ENCODE measurements at regions not wholly inside any gene's neighbourhood (a gene's known extent, or its start where the extent isn't known, plus 50 kb on each side); places are given as distances from the start of the nearest gene placed in this dataset.

DNA sequence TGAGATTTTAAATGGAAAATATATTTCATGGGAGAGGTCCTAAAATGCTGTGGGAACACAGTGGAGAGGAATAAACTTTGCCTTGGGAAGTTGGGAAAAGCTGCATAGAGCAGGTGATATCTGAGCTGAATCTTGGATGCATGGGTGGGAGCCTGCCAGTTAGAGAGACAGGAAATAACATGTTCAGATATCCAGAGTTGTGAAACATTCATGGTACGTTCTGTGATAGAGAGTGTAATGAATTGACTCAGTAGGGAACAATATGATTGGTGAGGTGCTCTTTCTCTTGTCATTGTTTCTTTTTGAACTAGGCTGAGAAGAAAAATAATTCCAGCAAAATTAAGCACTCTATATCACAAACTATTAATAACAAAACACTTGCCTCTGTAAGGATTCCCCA, 72.8 kb downstream of the RPS12 start:
- H3K4me2 ChIP-seq (ENCODE audit: insufficient read depth, insufficient read length, low read length) = no peak overlapping the region
- H3K27ac Mint-ChIP-seq = no peak overlapping the region
- no peaks in the 10 kb centered on the region for H3K79me2 ChIP-seq (ENCODE audit: insufficient read depth, low read length)
- no peak overlapping the region for H2AFZ ChIP-seq (ENCODE audit: low read length)
- H3K4ac ChIP-seq (ENCODE audit: low read depth, low read length) = no peak overlapping the region
- H3K4me1 ChIP-seq (ENCODE audit: insufficient read depth, low read length) = no peaks in the 10 kb centered on the region
- H2BK15ac ChIP-seq (ENCODE audit: low read depth, low read length) = no peak overlapping the region
- no peak overlapping the region for H3K27ac ChIP-seq (ENCODE audit: insufficient read length, low read depth, low read length)
- no peak overlapping the region for H3K18ac ChIP-seq (ENCODE audit: insufficient read length, low read depth, low read length)
- H3K23me2 ChIP-seq (ENCODE audit: insufficient read length, low read depth, low read length, poor library complexity, severe bottlenecking) = no peaks in the 10 kb centered on the region
- peaks cover 0 to 2% of the 10 kb centered on the region in 2 experiments; a peak in 1 of 5 replicates for H3K9me3 Mint-ChIP-seq
- TF ChIP-seq, protein P1, sequence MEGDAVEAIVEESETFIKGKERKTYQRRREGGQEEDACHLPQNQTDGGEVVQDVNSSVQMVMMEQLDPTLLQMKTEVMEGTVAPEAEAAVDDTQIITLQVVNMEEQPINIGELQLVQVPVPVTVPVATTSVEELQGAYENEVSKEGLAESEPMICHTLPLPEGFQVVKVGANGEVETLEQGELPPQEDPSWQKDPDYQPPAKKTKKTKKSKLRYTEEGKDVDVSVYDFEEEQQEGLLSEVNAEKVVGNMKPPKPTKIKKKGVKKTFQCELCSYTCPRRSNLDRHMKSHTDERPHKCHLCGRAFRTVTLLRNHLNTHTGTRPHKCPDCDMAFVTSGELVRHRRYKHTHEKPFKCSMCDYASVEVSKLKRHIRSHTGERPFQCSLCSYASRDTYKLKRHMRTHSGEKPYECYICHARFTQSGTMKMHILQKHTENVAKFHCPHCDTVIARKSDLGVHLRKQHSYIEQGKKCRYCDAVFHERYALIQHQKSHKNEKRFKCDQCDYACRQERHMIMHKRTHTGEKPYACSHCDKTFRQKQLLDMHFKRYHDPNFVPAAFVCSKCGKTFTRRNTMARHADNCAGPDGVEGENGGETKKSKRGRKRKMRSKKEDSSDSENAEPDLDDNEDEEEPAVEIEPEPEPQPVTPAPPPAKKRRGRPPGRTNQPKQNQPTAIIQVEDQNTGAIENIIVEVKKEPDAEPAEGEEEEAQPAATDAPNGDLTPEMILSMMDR (conservative IDR thresholded peaks at IDR 0.05) = no peak
- H2BK20ac ChIP-seq (ENCODE audit: low read depth, low read length, poor library complexity, severe bottlenecking) = no peak overlapping the region
- no peak overlapping the region for H3T11ph ChIP-seq (ENCODE audit: low read length)
- DNase-seq = no peak
- no peak overlapping the region for H3K4me3 Mint-ChIP-seq
- H2BK5ac ChIP-seq (ENCODE audit: insufficient read length, low read length) = no peak overlapping the region
- no CpG with 5 or more reads among the region's 1 CpG for WGBS (ENCODE audit: extremely low coverage, insufficient read length, low lambda C conversion rate)
- no peak overlapping the region for H4K8ac ChIP-seq (replicated peaks; ENCODE audit: insufficient read length, low read depth, low read length)
- H2BK12ac ChIP-seq (ENCODE audit: insufficient read length, low read depth, low read length) = no peak overlapping the region
- H3K4me1 Mint-ChIP-seq = peaks cover 0 to 6% of the 10 kb centered on the region in 2 experiments; a peak in 1 of 4 replicates
- H3K23ac ChIP-seq (ENCODE audit: insufficient read length, low read depth, low read length) = no peak overlapping the region
- H2AK5ac ChIP-seq (ENCODE audit: insufficient read length, low read length) = no peak overlapping the region
- no peaks in the 10 kb centered on the region for H3K79me1 ChIP-seq (ENCODE audit: insufficient read depth, low read depth, low read length, poor library complexity, severe bottlenecking)
- no peak overlapping the region for H2BK120ac ChIP-seq (ENCODE audit: low read depth, low read length, poor library complexity, severe bottlenecking)
- no peak overlapping the region for H3K56ac ChIP-seq (ENCODE audit: insufficient read length, low read depth, low read length)
- no peaks in the 10 kb centered on the region for H3K27me3 Mint-ChIP-seq (ENCODE audit: low read depth)
- H3K14ac ChIP-seq (ENCODE audit: insufficient read depth, low read length) = no peak overlapping the region
- no peak overlapping the region for H4K5ac ChIP-seq (ENCODE audit: insufficient read length, low read depth, low read length)
- H3K36me3 Mint-ChIP-seq (ENCODE audit: insufficient read depth in 1 of 3, low read depth in 3 of 3) = no peaks in the 10 kb centered on the region
- no peaks in the 10 kb centered on the region for H3K9me3 ChIP-seq (ENCODE audit: control insufficient read depth, low read depth, low read length)
- no peak overlapping the region for H4K91ac ChIP-seq (ENCODE audit: insufficient read length, low read depth, low read length)
- H4K20me1 ChIP-seq (ENCODE audit: control insufficient read depth, insufficient read depth, insufficient read length) = no peaks in the 10 kb centered on the region
- H3K9ac ChIP-seq (ENCODE audit: extremely low read depth, insufficient read length, low read length) = no peak overlapping the region
- no peaks in the 10 kb centered on the region for H3K27me3 ChIP-seq (ENCODE audit: insufficient read depth, low read length)
